GM12878 (cell line): ENCODE measurements at regions not wholly inside any gene's neighbourhood (a gene's known extent, or its start where the extent isn't known, plus 50 kb on each side); places are given as distances from the start of the nearest gene placed in this dataset.

ENCODE experiments used
- ATF2 ChIP-seq: IDR thresholded peaks from 2 replicates; pipeline ENCODE4 v1.6.1; 2012; ENCODE audit warnings: low read length, inconsistent platforms
- ATF7 ChIP-seq: fragments of 450-650 bp; IDR thresholded peaks from 2 replicates; pipeline ENCODE4 v1.6.1; 2016; ENCODE audit warnings: low read depth, mild to moderate bottlenecking
- BRCA1 ChIP-seq: IDR thresholded peaks from 2 replicates; pipeline ENCODE4 v1.6.1; 2011; ENCODE audit warnings: low read depth, low read length, improper control_type of control experiment
- CBX3 ChIP-seq: fragments of 200-600 bp; sonication (generic); IDR thresholded peaks from 2 replicates; pipeline ENCODE4 v1.6.1; 2016; ENCODE audit warnings: low read depth, borderline replicate concordance
- CHD4 ChIP-seq: fragments of 200-600 bp; sonication (generic); IDR thresholded peaks from 2 replicates; pipeline ENCODE4 v1.6.1; 2016; ENCODE audit warnings: mild to moderate bottlenecking
- EZH2 ChIP-seq: IDR thresholded peaks from 2 replicates; pipeline ENCODE4 v1.6.1; 2012; ENCODE audit warnings: low read depth, mild to moderate bottlenecking, control low read depth, inconsistent platforms, low read length, borderline replicate concordance; ENCODE audit not compliant: control insufficient read depth
- RCOR1 ChIP-seq: conservative IDR thresholded peaks from 2 replicates; pipeline ENCODE4 v1.6.1; 2012; ENCODE audit warnings: low read depth, low read length, improper control_type of control experiment
- SIN3A ChIP-seq: IDR thresholded peaks from 2 replicates; pipeline ENCODE4 v1.6.1; 2012; ENCODE audit warnings: low read depth, low read length, improper control_type of control experiment
- ZNF622 ChIP-seq: fragments of 450-650 bp; IDR thresholded peaks from 2 replicates; pipeline ENCODE4 v1.6.1; 2017; ENCODE audit warnings: mild to moderate bottlenecking, inconsistent platforms
- TF ChIP-seq, protein P1 (sequence below), 3 experiments: IDR thresholded peaks in 2 of 3; conservative IDR thresholded peaks in 1 of 3; 2 replicates each; pipeline ENCODE4 v1.5.1; 2011; ENCODE audit warnings: low read depth in 3 of 3, low read length in 3 of 3, mild to moderate bottlenecking in 3 of 3, control low read depth in 2 of 3, moderate library complexity in 2 of 3, inconsistent platforms in 1 of 3, mixed read lengths in 1 of 3; ENCODE audit not compliant: control insufficient read depth in 2 of 3, insufficient read depth in 1 of 3; ENCODE audit errors: extremely low read depth in 1 of 3
- TF ChIP-seq, protein P2 (sequence below): IDR thresholded peaks from 2 replicates; pipeline ENCODE4 v1.6.1; 2012; ENCODE audit warnings: low read depth, low read length, improper control_type of control experiment

DNA sequence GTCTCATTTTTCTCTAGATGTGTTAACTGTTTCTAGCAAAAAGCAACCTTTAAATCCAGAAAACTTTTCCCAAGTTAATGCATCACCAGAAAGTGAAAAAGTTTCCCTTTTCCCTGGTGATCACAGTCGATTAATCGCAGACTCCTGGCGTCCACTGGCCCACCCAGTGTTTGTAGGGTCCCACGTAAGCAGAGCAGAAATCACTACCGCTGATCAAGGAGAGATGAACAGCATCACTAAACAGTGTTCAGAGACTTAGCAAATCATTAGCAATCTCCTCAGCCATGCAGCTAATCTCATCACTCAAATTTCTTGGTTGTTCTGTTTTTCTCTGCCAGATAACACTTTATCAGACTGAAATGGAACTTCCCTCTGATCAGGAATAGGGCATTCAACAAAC lies 184.2 kb downstream of the EFNB2 start:
- TF ChIP-seq SIN3A (no peak), CHD4 (no peak), ATF2 (no peak), ZNF622 (no peak), EZH2 (no peak), CBX3 (no peak), ATF7 (no peak), BRCA1 (no peak), RCOR1 (no peak)
- TF ChIP-seq, protein P1, sequence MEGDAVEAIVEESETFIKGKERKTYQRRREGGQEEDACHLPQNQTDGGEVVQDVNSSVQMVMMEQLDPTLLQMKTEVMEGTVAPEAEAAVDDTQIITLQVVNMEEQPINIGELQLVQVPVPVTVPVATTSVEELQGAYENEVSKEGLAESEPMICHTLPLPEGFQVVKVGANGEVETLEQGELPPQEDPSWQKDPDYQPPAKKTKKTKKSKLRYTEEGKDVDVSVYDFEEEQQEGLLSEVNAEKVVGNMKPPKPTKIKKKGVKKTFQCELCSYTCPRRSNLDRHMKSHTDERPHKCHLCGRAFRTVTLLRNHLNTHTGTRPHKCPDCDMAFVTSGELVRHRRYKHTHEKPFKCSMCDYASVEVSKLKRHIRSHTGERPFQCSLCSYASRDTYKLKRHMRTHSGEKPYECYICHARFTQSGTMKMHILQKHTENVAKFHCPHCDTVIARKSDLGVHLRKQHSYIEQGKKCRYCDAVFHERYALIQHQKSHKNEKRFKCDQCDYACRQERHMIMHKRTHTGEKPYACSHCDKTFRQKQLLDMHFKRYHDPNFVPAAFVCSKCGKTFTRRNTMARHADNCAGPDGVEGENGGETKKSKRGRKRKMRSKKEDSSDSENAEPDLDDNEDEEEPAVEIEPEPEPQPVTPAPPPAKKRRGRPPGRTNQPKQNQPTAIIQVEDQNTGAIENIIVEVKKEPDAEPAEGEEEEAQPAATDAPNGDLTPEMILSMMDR (IDR thresholded peaks at IDR 0.05 in 2 of 3, conservative IDR thresholded peaks at IDR 0.05 in 1 of 3; ENCODE audit: control insufficient read depth in 2 of 3, extremely low read depth in 1 of 3, insufficient read depth in 1 of 3, low read depth in 3 of 3, low read length in 3 of 3): no peak
- TF ChIP-seq, protein P2, sequence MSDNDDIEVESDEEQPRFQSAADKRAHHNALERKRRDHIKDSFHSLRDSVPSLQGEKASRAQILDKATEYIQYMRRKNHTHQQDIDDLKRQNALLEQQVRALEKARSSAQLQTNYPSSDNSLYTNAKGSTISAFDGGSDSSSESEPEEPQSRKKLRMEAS: no peak
